GM06990 (cell line): ENCODE measurements at regions not wholly inside any gene's neighbourhood (a gene's known extent, or its start where the extent isn't known, plus 50 kb on each side); places are given as distances from the start of the nearest gene placed in this dataset.
A peak's percentile ranks its signal among the peaks of the same experiment; 100 is the strongest.

ENCODE experiments used
- DNase-seq: peaks from one replicate; pipeline ENCODE4 v3.0.0-alpha.2; 2011; ENCODE audit not compliant: insufficient read length; ENCODE audit errors: extremely low read depth
- H3K27me3 ChIP-seq: replicated peaks from 2 replicates; pipeline ENCODE4 v1.6.0; 2011; ENCODE audit warnings: low read length; ENCODE audit not compliant: control insufficient read depth, insufficient read depth
- H3K36me3 ChIP-seq: 2 replicates; pipeline ENCODE4 v1.5.1; 2011; ENCODE audit warnings: low read length; ENCODE audit not compliant: control insufficient read depth, insufficient read depth
- H3K4me3 ChIP-seq: replicated peaks from 2 replicates; pipeline ENCODE4 v1.5.1; 2011; ENCODE audit warnings: low read depth, mild to moderate bottlenecking, control low read depth, low read length
- TF ChIP-seq, protein P1 (sequence below): IDR thresholded peaks from 2 replicates; pipeline ENCODE4 v1.5.1; 2011; ENCODE audit warnings: low read length, control low read depth, mild to moderate bottlenecking, inconsistent platforms; ENCODE audit not compliant: insufficient read depth, poor library complexity, severe bottlenecking

GRCh38 chr7:41816111-41816510 lies 113.2 kb upstream of the INHBA start:
- H3K36me3 ChIP-seq, result no peaks in the 10 kb centered on the region
- TF ChIP-seq, protein P1, sequence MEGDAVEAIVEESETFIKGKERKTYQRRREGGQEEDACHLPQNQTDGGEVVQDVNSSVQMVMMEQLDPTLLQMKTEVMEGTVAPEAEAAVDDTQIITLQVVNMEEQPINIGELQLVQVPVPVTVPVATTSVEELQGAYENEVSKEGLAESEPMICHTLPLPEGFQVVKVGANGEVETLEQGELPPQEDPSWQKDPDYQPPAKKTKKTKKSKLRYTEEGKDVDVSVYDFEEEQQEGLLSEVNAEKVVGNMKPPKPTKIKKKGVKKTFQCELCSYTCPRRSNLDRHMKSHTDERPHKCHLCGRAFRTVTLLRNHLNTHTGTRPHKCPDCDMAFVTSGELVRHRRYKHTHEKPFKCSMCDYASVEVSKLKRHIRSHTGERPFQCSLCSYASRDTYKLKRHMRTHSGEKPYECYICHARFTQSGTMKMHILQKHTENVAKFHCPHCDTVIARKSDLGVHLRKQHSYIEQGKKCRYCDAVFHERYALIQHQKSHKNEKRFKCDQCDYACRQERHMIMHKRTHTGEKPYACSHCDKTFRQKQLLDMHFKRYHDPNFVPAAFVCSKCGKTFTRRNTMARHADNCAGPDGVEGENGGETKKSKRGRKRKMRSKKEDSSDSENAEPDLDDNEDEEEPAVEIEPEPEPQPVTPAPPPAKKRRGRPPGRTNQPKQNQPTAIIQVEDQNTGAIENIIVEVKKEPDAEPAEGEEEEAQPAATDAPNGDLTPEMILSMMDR, result no peak
- no peak overlapping the region for H3K4me3 ChIP-seq
- no peaks in the 10 kb centered on the region for H3K27me3 ChIP-seq
- DNase-seq, result peak; percentile 25

GRCh38 chr7:41814888-41815287 lies 112.0 kb upstream of the INHBA start:
- DNase-seq, result no peak
- Histone ChIP-seq H3K4me3 (no peak overlapping the region), H3K36me3 (no peaks in the 10 kb centered on the region), H3K27me3 (no peaks in the 10 kb centered on the region)
- TF ChIP-seq, protein P1, result no peak

DNA sequence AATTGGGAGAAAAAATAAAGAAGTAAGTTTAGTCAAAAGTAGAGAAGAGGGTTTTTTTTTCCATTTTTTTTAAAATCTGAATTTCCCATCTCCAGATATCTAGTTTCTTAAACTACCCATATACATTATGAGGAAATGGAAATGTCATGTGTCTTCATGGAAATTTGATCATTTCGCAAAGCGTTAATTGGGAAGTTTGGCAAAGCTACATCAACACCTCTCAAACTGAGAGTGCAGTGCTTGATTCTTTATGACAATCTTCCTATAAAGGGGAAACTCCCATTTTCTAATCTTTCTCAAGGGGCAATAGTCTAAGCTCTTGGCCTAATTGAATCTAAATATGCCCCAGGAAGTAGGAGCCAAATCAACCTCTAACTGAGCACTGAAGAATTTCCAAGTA lies 110.4 kb upstream of the INHBA start:
- TF ChIP-seq, protein P1, result no peak
- no peak for DNase-seq

DNA sequence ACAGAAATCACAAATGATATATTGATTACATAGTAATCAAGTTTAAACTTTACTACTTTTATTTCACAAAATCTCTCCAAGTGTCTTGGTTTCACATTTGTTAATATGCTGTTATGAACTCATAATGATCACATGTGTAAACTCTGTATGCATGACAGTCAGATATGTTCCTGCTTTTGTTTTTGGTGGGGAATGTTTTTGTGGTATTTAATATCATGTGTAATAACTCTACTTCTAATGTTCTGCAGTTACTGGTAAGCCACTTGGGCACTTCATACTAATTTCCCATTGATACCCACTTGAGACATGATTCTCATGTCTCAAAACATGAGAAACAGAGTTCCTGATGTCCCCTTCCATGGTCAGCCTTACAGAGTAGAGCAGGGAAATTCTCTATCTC lies 109.1 kb upstream of the INHBA start:
- TF ChIP-seq, protein P1, result no peak
- Histone ChIP-seq H3K4me3 (no peak overlapping the region), H3K27me3 (no peaks in the 10 kb centered on the region), H3K36me3 (no peaks in the 10 kb centered on the region)
- DNase-seq, result no peak

More for the DNA sequence above, 110.4 kb upstream of the INHBA start:
- Histone ChIP-seq H3K4me3 (no peak overlapping the region), H3K27me3 (no peaks in the 10 kb centered on the region), H3K36me3 (no peaks in the 10 kb centered on the region)

- Histone ChIP-seq H3K36me3 (no peaks in the 10 kb centered on the region), H3K27me3 (no peaks in the 10 kb centered on the region), H3K4me3 (no peak overlapping the region)
- TF ChIP-seq, protein P1, result no peak
- peak; percentile 22 for DNase-seq
Measured at GRCh38 chr7:41809940-41810576, 107.2 kb upstream of the INHBA start.

- Histone ChIP-seq H3K27me3 (no peaks in the 10 kb centered on the region), H3K4me3 (no peak overlapping the region), H3K36me3 (no peaks in the 10 kb centered on the region)
- TF ChIP-seq, protein P1, result no peak
- DNase-seq, result no peak
Measured at GRCh38 chr7:41809529-41809939, 106.6 kb upstream of the INHBA start.
